NCI-H187 treated with DMSO at 0.1 percent for 48 hours (cell line): ENCODE measurements at regions not wholly inside any gene's neighbourhood (a gene's known extent, or its start where the extent isn't known, plus 50 kb on each side); places are given as distances from the start of the nearest gene placed in this dataset.
"Not testable (repeated sequence)": the region's sequence is repeated elsewhere in the genome, so short reads cannot be mapped to it uniquely, and the experiment has no call there.

ENCODE experiments used
- DNase-seq: peaks from one replicate; lab custom pipeline; 2025; lab: John Stamatoyannopoulos, UW

GRCh38 chr9:75459311-75459710, 371.0 kb downstream of the OSTF1 start:
- DNase-seq, result not testable (repeated sequence)

GRCh38 chr9:75461183-75461582, 372.9 kb downstream of the OSTF1 start:
- no peak for DNase-seq

GRCh38 chr9:75462866-75463265, 374.6 kb downstream of the OSTF1 start:
- DNase-seq, result no peak

GRCh38 chr9:75463871-75464270, 375.6 kb downstream of the OSTF1 start:
- no peak for DNase-seq

- DNase-seq, result no peak
Measured at GRCh38 chr9:75464726-75465125, 376.4 kb downstream of the OSTF1 start.

- DNase-seq, result no peak
Measured at GRCh38 chr9:75467142-75467541, 378.8 kb downstream of the OSTF1 start.

GRCh38 chr9:75471549-75472114, 383.3 kb downstream of the OSTF1 start:
- DNase-seq, result no peak

- DNase-seq, result no peak
Measured at GRCh38 chr9:75482566-75482965, 394.3 kb downstream of the OSTF1 start.

GRCh38 chr9:75483636-75484035, 395.3 kb downstream of the OSTF1 start:
- no peak for DNase-seq

GRCh38 chr9:75487856-75488718, 399.8 kb downstream of the OSTF1 start:
- peak; percentile 26 for DNase-seq

- no peak for DNase-seq
Measured at GRCh38 chr9:75488719-75489110, 400.4 kb downstream of the OSTF1 start.

- no peak for DNase-seq
Measured at GRCh38 chr9:75490326-75490725, 400.1 kb upstream of the PCSK5 start.

GRCh38 chr9:75491533-75491932, 398.9 kb upstream of the PCSK5 start:
- no peak for DNase-seq

GRCh38 chr9:75499812-75500211, 390.7 kb upstream of the PCSK5 start:
- no peak for DNase-seq

GRCh38 chr9:75500479-75500878, 390.0 kb upstream of the PCSK5 start:
- no peak for DNase-seq

- DNase-seq, result not testable (repeated sequence)
Measured at GRCh38 chr9:75500940-75501339, 389.5 kb upstream of the PCSK5 start.

GRCh38 chr9:75504721-75505120, 385.8 kb upstream of the PCSK5 start:
- no peak for DNase-seq

- no peak for DNase-seq
Measured at GRCh38 chr9:75505654-75506053, 384.8 kb upstream of the PCSK5 start.

GRCh38 chr9:75529463-75529862, 361.0 kb upstream of the PCSK5 start:
- no peak for DNase-seq

- DNase-seq, result no peak
Measured at GRCh38 chr9:75531588-75531987, 358.9 kb upstream of the PCSK5 start.

GRCh38 chr9:75532233-75533050, 358.0 kb upstream of the PCSK5 start:
- no peak for DNase-seq

- DNase-seq, result no peak
Measured at GRCh38 chr9:75539523-75539922, 350.9 kb upstream of the PCSK5 start.

- DNase-seq, result no peak
Measured at GRCh38 chr9:75540185-75540584, 350.3 kb upstream of the PCSK5 start.
